Peyer's patch (tissue), 4 donors: ENCODE measurements at regions not wholly inside any gene's neighbourhood (a gene's known extent, or its start where the extent isn't known, plus 50 kb on each side); places are given as distances from the start of the nearest gene placed in this dataset.

Experiments used
- POLR2A ChIP-seq, 2 donors: fragments of 450-650 bp; IDR thresholded peaks; one replicate each; pipeline ENCODE4 v1.5.1; 2017; ENCODE audit warnings: antibody characterized with exemption in 2 of 2, mild to moderate bottlenecking in 2 of 2, moderate library complexity in 2 of 2
- TF ChIP-seq, protein P1 (sequence below), 6 experiments: fragments of 450-650 bp in 4 of 6; fragments of 200-600 bp in 2 of 6; sonication (generic) in 1 of 6; IDR thresholded peaks; one replicate each; pipeline ENCODE4 v1.5.1; 2017 to 2019; ENCODE audit warnings: antibody characterized with exemption in 6 of 6, mild to moderate bottlenecking in 3 of 6, moderate library complexity in 1 of 6

DNA sequence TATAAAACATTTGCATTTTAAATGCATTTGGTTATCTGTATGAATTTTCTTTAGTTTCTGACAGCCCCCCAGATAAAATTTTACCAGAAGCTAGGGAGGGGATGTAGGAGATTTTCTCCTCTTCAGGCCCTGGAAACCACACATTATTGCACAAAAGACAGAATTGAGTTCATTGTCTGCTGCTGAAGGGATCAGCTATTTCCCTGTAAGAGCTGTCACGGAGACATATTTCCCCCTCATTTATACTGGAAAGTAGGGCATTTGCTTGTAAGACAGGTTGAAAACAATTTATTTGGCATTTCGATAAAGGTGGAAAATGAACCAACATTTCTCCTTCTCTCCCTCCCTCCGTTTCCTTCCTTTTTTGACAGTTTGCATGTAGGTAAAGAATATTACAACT is 241.3 kb upstream of the LCORL start:
- TF ChIP-seq, protein P1, sequence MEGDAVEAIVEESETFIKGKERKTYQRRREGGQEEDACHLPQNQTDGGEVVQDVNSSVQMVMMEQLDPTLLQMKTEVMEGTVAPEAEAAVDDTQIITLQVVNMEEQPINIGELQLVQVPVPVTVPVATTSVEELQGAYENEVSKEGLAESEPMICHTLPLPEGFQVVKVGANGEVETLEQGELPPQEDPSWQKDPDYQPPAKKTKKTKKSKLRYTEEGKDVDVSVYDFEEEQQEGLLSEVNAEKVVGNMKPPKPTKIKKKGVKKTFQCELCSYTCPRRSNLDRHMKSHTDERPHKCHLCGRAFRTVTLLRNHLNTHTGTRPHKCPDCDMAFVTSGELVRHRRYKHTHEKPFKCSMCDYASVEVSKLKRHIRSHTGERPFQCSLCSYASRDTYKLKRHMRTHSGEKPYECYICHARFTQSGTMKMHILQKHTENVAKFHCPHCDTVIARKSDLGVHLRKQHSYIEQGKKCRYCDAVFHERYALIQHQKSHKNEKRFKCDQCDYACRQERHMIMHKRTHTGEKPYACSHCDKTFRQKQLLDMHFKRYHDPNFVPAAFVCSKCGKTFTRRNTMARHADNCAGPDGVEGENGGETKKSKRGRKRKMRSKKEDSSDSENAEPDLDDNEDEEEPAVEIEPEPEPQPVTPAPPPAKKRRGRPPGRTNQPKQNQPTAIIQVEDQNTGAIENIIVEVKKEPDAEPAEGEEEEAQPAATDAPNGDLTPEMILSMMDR (IDR thresholded peaks at IDR 0.05) = no peak
- TF ChIP-seq POLR2A (IDR thresholded peaks at IDR 0.05) = no peak
